PFSK-1 (cell line): ENCODE measurements at regions not wholly inside any gene's neighbourhood (a gene's known extent, or its start where the extent isn't known, plus 50 kb on each side); places are given as distances from the start of the nearest gene placed in this dataset.

Source experiments
- FOXP2 ChIP-seq: optimal IDR thresholded peaks from 2 replicates; pipeline ENCODE3; 2011; ENCODE audit warnings: borderline replicate concordance, control low read depth, inconsistent platforms; ENCODE audit not compliant: insufficient read depth; ENCODE audit errors: extremely low read length, extremely low read depth
- POLR2AphosphoS5 ChIP-seq: IDR thresholded peaks from 2 replicates; pipeline ENCODE4 v1.6.1; 2012; ENCODE audit warnings: low read depth, mild to moderate bottlenecking, control low read depth, low read length, moderate library complexity
- REST ChIP-seq, 2 experiments: IDR thresholded peaks; 2 replicates each; pipeline versions ENCODE4 v1.6.1 to v1.8.0; 2011 to 2012; ENCODE audit warnings: low read depth in 2 of 2, low read length in 2 of 2, control low read depth in 1 of 2, inconsistent platforms in 1 of 2, mild to moderate bottlenecking in 1 of 2, moderate library complexity in 1 of 2; ENCODE audit not compliant: insufficient read depth in 1 of 2
- SIN3A ChIP-seq: IDR thresholded peaks from 2 replicates; pipeline ENCODE4 v1.6.1; 2012; ENCODE audit warnings: mild to moderate bottlenecking, low read length, moderate library complexity, borderline replicate concordance; ENCODE audit not compliant: insufficient read depth
- TAF1 ChIP-seq: IDR thresholded peaks from 2 replicates; pipeline ENCODE4 v1.6.1; 2012; ENCODE audit warnings: low read length, control low read depth, borderline replicate concordance; ENCODE audit not compliant: insufficient read depth

GRCh38 chr5:6080930-6081726 lies 297.2 kb downstream of the MED10 start:
- TF ChIP-seq REST (IDR thresholded peaks at IDR 0.05; ENCODE audit: insufficient read depth in 1 of 2, low read depth in 2 of 2, low read length in 2 of 2) (no peak), FOXP2 (no peak), POLR2AphosphoS5 (no peak), TAF1 (no peak), SIN3A (no peak)

GRCh38 chr5:6080436-6080835 lies 297.9 kb downstream of the MED10 start:
- no peak for TF ChIP-seq POLR2AphosphoS5
- no peak for TF ChIP-seq SIN3A
- no peak for TF ChIP-seq REST (IDR thresholded peaks at IDR 0.05; ENCODE audit: insufficient read depth in 1 of 2, low read depth in 2 of 2, low read length in 2 of 2)
- TF ChIP-seq TAF1 = no peak
- no peak for TF ChIP-seq FOXP2

GRCh38 chr5:6078881-6079280 lies 299.5 kb downstream of the MED10 start:
- TF ChIP-seq FOXP2 (no peak), REST (IDR thresholded peaks at IDR 0.05; ENCODE audit: insufficient read depth in 1 of 2, low read depth in 2 of 2, low read length in 2 of 2) (no peak), TAF1 (no peak), POLR2AphosphoS5 (no peak), SIN3A (no peak)

GRCh38 chr5:6076341-6077239 lies 301.8 kb downstream of the MED10 start:
- TF ChIP-seq FOXP2 = no peak
- TF ChIP-seq SIN3A = no peak
- TF ChIP-seq TAF1 = no peak
- no peak for TF ChIP-seq POLR2AphosphoS5

GRCh38 chr5:6069496-6070185 lies 308.7 kb downstream of the MED10 start:
- no peak for TF ChIP-seq TAF1
- TF ChIP-seq POLR2AphosphoS5 = no peak
- TF ChIP-seq SIN3A = no peak
- TF ChIP-seq REST (IDR thresholded peaks at IDR 0.05; ENCODE audit: insufficient read depth in 1 of 2, low read depth in 2 of 2, low read length in 2 of 2) = no peak
- no peak for TF ChIP-seq FOXP2
